ENCODE measurements at regions not wholly inside any gene's neighbourhood (a gene's known extent, or its start where the extent isn't known, plus 50 kb on each side); places are given as distances from the start of the nearest gene placed in this dataset.

DNA sequence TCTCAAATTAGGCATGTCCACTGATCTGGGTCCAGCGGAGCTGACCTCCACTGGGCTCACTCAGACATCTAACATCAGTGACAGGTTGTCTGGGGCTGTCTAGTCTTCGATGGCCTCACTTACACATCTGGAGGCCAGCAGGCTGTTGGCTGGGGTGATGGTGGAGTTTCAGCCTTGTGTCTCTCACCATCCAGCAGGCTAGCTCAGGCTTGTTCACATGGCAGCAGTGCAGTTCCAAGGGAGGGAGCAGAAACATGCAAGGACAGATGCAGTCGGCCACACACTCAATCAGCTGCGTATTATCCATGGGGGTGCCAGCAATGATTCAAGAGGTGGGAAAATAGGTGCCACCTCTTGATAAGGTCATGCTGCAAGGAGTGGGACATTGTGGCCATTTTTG is 292.5 kb downstream of the SHQ1 start (continued):
- TF ChIP-seq, protein P1, sequence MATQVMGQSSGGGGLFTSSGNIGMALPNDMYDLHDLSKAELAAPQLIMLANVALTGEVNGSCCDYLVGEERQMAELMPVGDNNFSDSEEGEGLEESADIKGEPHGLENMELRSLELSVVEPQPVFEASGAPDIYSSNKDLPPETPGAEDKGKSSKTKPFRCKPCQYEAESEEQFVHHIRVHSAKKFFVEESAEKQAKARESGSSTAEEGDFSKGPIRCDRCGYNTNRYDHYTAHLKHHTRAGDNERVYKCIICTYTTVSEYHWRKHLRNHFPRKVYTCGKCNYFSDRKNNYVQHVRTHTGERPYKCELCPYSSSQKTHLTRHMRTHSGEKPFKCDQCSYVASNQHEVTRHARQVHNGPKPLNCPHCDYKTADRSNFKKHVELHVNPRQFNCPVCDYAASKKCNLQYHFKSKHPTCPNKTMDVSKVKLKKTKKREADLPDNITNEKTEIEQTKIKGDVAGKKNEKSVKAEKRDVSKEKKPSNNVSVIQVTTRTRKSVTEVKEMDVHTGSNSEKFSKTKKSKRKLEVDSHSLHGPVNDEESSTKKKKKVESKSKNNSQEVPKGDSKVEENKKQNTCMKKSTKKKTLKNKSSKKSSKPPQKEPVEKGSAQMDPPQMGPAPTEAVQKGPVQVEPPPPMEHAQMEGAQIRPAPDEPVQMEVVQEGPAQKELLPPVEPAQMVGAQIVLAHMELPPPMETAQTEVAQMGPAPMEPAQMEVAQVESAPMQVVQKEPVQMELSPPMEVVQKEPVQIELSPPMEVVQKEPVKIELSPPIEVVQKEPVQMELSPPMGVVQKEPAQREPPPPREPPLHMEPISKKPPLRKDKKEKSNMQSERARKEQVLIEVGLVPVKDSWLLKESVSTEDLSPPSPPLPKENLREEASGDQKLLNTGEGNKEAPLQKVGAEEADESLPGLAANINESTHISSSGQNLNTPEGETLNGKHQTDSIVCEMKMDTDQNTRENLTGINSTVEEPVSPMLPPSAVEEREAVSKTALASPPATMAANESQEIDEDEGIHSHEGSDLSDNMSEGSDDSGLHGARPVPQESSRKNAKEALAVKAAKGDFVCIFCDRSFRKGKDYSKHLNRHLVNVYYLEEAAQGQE (IDR thresholded peaks at IDR 0.05; ENCODE audit: low read depth, low read length), result no peak
- TF ChIP-seq NRF1 (IDR thresholded peaks at IDR 0.05; ENCODE audit: low read depth, low read length) (no peak), MAX (IDR thresholded peaks at IDR 0.05; ENCODE audit: low read depth) (no peak)

GRCh38 chr3:72554689-72555088 is 293.6 kb downstream of the SHQ1 start:
- CTCF ChIA-PET, result no interaction called here
- Histone ChIP-seq H2AFZ (ENCODE audit: low read depth) (no peak overlapping the region), H3K4me3 (ENCODE audit: low read depth in 2 of 2, low read length in 1 of 2) (no peak overlapping the region), H3K27me3 (ENCODE audit: insufficient read depth) (no peaks in the 10 kb centered on the region; the same call in 1 of the 2 replicates), H3K27ac (ENCODE audit: low read depth in 2 of 2, low read length in 1 of 2) (no peak overlapping the region), H3K9me3 (no peaks in the 10 kb centered on the region), H4K20me1 (ENCODE audit: insufficient read depth) (no peaks in the 10 kb centered on the region), H3K79me2 (ENCODE audit: insufficient read depth) (no peaks in the 10 kb centered on the region), H3K36me3 (replicated peaks in 1 of 2; ENCODE audit: control insufficient read depth in 1 of 2, insufficient read depth in 2 of 2, low read length in 1 of 2) (no peaks in the 10 kb centered on the region), H3F3A (replicated peaks; ENCODE audit: insufficient read depth) (no peaks in the 10 kb centered on the region), H3K9me2 (no peaks in the 10 kb centered on the region), H3K4me1 (ENCODE audit: control insufficient read depth in 1 of 2, insufficient read depth in 2 of 2, low read depth in 1 of 2, low read length in 1 of 2) (peaks cover 0 to 2% of the 10 kb centered on the region in 2 experiments; a peak in 1 of 4 replicates), H3K4me2 (no peak overlapping the region), H3K9ac (no peak overlapping the region)
- TF ChIP-seq RCOR1 (IDR thresholded peaks at IDR 0.05; ENCODE audit: low read length), result no peak
- TF ChIP-seq, protein P2, sequence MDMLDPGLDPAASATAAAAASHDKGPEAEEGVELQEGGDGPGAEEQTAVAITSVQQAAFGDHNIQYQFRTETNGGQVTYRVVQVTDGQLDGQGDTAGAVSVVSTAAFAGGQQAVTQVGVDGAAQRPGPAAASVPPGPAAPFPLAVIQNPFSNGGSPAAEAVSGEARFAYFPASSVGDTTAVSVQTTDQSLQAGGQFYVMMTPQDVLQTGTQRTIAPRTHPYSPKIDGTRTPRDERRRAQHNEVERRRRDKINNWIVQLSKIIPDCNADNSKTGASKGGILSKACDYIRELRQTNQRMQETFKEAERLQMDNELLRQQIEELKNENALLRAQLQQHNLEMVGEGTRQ (IDR thresholded peaks at IDR 0.05; ENCODE audit: borderline replicate concordance, low read depth, low read length), result no peak
- TF ChIP-seq CHD2 (IDR thresholded peaks at IDR 0.05; ENCODE audit: low read length, partially characterized antibody), result no peak
- no peak for TF ChIP-seq MEF2A (IDR thresholded peaks at IDR 0.05; ENCODE audit: borderline replicate concordance, low read depth)
- TF ChIP-seq RXRA (IDR thresholded peaks at IDR 0.05; ENCODE audit: borderline replicate concordance, low read depth), result no peak
- TF ChIP-seq FOXM1 (IDR thresholded peaks at IDR 0.05; ENCODE audit: low read depth), result no peak
- no peak for TF ChIP-seq RFX5 (IDR thresholded peaks at IDR 0.05; ENCODE audit: low read length)
- TF ChIP-seq YY1 (IDR thresholded peaks at IDR 0.05; ENCODE audit: low read depth), result no peak
- no peak for TF ChIP-seq EZH2phosphoT487 (IDR thresholded peaks at IDR 0.05; ENCODE audit: borderline replicate concordance, low read depth)
- TF ChIP-seq PBX3 (IDR thresholded peaks at IDR 0.05), result no peak
- TF ChIP-seq SMC3 (IDR thresholded peaks at IDR 0.05; ENCODE audit: low read depth, low read length), result no peak
- TF ChIP-seq NFIC (IDR thresholded peaks at IDR 0.05; ENCODE audit: borderline replicate concordance), result no peak
- WGBS (ENCODE audit: low lambda C conversion rate), result 57% methylated on average over 4 of the region's 4 CpGs
- DNase-seq, result no peak
- POLR2A ChIA-PET, result no interaction called here
